ENCODE measurements at regions not wholly inside any gene's neighbourhood (a gene's known extent, or its start where the extent isn't known, plus 50 kb on each side); places are given as distances from the start of the nearest gene placed in this dataset.

DNA sequence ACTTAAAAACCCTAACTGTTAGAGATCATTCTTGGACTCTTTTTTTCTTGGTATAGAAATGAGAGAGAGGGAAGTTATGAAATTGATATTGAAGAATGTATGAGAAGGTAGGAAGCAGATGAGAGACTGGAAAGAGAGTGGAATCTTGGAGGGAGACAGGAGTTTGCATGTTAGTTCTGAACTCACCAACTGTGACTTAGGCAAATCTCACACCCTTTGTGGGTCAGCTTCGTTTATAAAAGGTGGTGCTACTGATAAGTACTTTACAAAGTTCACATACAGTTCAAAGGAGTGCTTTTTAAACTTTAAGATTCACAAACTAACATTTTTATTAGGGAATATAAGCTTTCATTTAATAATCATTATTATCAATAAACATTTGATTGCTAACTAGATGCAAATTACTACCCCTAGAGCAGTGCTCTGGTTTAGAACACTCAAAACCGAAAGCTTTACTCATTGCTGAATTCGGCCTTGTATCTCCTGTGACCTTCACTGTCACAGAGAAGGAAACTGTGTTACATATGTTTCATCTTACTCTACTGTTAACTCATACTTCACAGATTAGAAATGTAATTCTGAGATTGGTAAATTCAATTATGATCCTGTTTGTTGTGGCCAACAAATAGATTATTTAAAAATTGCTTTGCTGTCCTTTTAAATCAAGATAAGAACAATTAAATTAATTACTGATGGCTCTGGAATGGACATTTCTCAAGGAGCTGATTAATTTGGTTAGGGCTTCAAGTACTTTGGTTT, 143.2 kb downstream of the RMI1 start:
- ChIA-PET POLR2A (no interaction called here), CTCF (no interaction called here)
- DNase-seq: no peak
- H3K4me3 Mint-ChIP-seq: no peak overlapping the region
- H3K4me1 Mint-ChIP-seq: no peaks in the 10 kb centered on the region
- peaks cover 17% of the 10 kb centered on the region for H3K27me3 Mint-ChIP-seq
- intact Hi-C loops (cut with micrococcal nuclease): no loop called here
- TF ChIP-seq, protein P1, sequence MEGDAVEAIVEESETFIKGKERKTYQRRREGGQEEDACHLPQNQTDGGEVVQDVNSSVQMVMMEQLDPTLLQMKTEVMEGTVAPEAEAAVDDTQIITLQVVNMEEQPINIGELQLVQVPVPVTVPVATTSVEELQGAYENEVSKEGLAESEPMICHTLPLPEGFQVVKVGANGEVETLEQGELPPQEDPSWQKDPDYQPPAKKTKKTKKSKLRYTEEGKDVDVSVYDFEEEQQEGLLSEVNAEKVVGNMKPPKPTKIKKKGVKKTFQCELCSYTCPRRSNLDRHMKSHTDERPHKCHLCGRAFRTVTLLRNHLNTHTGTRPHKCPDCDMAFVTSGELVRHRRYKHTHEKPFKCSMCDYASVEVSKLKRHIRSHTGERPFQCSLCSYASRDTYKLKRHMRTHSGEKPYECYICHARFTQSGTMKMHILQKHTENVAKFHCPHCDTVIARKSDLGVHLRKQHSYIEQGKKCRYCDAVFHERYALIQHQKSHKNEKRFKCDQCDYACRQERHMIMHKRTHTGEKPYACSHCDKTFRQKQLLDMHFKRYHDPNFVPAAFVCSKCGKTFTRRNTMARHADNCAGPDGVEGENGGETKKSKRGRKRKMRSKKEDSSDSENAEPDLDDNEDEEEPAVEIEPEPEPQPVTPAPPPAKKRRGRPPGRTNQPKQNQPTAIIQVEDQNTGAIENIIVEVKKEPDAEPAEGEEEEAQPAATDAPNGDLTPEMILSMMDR (IDR thresholded peaks at IDR 0.05): no peak
- no peak for ATAC-seq (ENCODE audit: low read depth)
- H3K27ac Mint-ChIP-seq: no peak overlapping the region
- no peaks in the 10 kb centered on the region for H3K9me3 Mint-ChIP-seq
- H3K36me3 Mint-ChIP-seq (ENCODE audit: low read depth): no peaks in the 10 kb centered on the region

DNA sequence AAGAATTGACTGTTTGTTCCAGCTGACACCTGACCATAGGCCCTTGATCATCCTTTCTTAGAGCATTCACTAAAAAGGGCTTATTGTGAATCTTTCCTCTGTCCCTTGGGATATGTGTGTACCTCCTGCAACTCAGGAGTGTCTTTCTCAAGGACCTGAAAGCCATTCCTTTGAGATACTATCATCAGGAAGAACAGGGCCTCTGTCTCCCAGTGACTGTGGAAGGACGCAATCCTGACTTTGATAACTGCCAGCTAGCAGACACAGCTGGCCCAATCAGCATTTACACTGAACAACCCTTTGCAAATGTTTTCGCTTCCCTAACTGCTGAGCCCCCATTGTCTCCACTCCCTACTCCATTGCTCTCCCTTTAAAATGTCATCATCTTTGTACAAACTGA, 144.4 kb downstream of the RMI1 start:
- intact Hi-C loops (cut with micrococcal nuclease): no loop called here
- H3K36me3 Mint-ChIP-seq (ENCODE audit: low read depth): no peaks in the 10 kb centered on the region
- TF ChIP-seq, protein P1 (IDR thresholded peaks at IDR 0.05): no peak
- H3K27me3 Mint-ChIP-seq: peaks cover 13% of the 10 kb centered on the region
- no peaks in the 10 kb centered on the region for H3K4me1 Mint-ChIP-seq
- CTCF ChIA-PET: no interaction called here
- no peak overlapping the region for H3K4me3 Mint-ChIP-seq
- no peaks in the 10 kb centered on the region for H3K9me3 Mint-ChIP-seq
- H3K27ac Mint-ChIP-seq: no peak overlapping the region
- no peak for DNase-seq
- POLR2A ChIA-PET: no interaction called here
- ATAC-seq (ENCODE audit: low read depth): no peak

DNA sequence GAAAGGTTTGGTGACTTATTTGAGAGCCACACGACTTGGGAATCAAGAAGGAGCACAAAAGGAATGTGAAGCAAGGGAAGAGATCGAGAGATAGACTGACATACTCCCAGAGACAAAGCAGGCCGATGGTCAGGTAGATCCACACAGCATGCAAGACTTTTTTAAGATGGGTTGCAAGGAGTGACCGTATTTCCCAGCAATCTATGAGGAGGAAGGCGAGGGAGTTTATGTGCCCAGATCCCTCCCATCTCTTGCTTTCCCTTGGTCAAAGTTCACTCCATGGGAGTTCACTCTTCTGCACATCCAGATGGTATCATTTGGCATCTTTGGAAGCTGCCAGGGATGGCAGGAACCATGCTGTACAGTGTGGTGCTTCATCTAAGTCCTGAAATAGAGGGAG, 148.9 kb downstream of the RMI1 start:
- POLR2A ChIA-PET: no interaction called here
- H3K36me3 Mint-ChIP-seq (ENCODE audit: low read depth): no peaks in the 10 kb centered on the region
- DNase-seq: no peak
- H3K4me3 Mint-ChIP-seq: no peak overlapping the region
- intact Hi-C loops (cut with micrococcal nuclease): no loop called here
- TF ChIP-seq, protein P1 (IDR thresholded peaks at IDR 0.05): no peak
- CTCF ChIA-PET: no interaction called here
- no peaks in the 10 kb centered on the region for H3K4me1 Mint-ChIP-seq
- H3K27ac Mint-ChIP-seq: no peak overlapping the region
- no peaks in the 10 kb centered on the region for H3K9me3 Mint-ChIP-seq
- ATAC-seq (ENCODE audit: low read depth): no peak
- peaks cover 13% of the 10 kb centered on the region for H3K27me3 Mint-ChIP-seq

DNA sequence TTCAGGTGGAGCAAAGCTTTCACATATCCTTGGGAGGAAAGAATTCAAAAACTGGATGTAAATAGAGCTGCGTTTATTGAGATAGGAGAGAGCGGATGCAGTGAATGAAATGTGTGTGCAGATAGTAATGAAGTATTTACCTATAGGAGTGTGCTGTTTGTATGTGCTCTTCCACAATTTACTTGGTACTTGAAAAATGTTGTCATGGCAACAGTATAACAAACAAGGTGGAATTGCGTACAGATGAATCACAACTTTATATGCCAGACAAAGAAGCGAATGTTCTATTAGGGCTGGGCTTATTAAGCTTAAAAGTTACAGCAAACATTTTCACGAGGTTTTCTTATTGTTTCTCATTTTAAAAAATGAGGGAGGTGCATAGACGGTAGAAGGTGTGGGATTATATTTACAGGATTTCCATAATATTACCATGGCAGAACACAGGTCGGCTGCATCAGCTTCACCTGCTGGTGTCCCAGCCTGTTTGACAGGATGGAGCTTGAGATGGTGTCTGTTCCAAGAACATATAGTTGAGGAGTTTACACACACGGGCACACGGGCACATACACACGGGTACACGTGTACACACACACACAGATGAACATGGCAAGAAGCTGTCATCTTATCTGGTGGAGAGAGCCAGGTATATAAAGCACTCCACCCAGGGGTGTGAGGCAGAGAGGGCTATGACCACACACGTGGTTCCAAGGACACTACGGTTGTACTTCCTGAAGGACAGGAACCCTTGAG, 155.7 kb downstream of the RMI1 start:
- ATAC-seq (ENCODE audit: low read depth): no peak
- peaks cover 10% of the 10 kb centered on the region for H3K4me1 Mint-ChIP-seq
- DNase-seq: no peak
- H3K36me3 Mint-ChIP-seq (ENCODE audit: low read depth): no peaks in the 10 kb centered on the region
- no peak overlapping the region for H3K27ac Mint-ChIP-seq
- H3K4me3 Mint-ChIP-seq: no peak overlapping the region
- POLR2A ChIA-PET: no interaction called here
- no peaks in the 10 kb centered on the region for H3K9me3 Mint-ChIP-seq
- intact Hi-C loops (cut with micrococcal nuclease): no loop called here
- TF ChIP-seq, protein P1 (IDR thresholded peaks at IDR 0.05): no peak
- peaks cover 25% of the 10 kb centered on the region for H3K27me3 Mint-ChIP-seq
- CTCF ChIA-PET: no interaction called here

DNA sequence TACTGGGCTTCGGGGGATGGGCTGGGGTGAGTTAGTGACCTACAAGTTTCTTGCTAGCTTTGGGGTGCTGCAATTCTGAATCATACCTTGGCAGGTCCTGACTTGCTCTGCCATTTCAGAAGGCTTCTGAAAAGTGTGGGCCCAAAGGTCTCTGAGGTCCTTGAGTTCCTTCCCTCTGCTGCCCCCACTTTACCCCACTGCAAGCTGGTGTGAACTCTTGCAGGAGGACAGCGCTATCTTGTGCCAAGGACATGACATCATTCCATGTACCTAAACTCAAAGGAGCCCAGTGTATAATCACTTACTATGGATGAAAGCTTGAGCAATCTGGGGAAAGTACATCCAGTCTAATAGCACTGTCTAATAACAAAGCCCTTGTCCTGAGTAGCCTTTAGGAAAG, 157.4 kb downstream of the RMI1 start:
- Mint-ChIP-seq H3K4me3 (no peak overlapping the region), H3K4me1 (peaks cover 10% of the 10 kb centered on the region), H3K36me3 (ENCODE audit: low read depth) (no peaks in the 10 kb centered on the region), H3K27ac (no peak overlapping the region), H3K27me3 (peaks cover 34% of the 10 kb centered on the region), H3K9me3 (no peaks in the 10 kb centered on the region)
- TF ChIP-seq, protein P1 (IDR thresholded peaks at IDR 0.05): no peak
- CTCF ChIA-PET: no interaction called here
- POLR2A ChIA-PET: no interaction called here
- no peak for DNase-seq
- ATAC-seq (ENCODE audit: low read depth): no peak
- intact Hi-C loops (cut with micrococcal nuclease): no loop called here

Data from activated B cell treated with CpG ODN at 0.5 μM for 24 hours (primary cell).